Activated T-helper 17 cell treated with anti-CD3 and anti-CD28 coated beads, Interleukin-2, amount 50 U/mL, for 72 hours (primary cell): ENCODE measurements at regions not wholly inside any gene's neighbourhood (a gene's known extent, or its start where the extent isn't known, plus 50 kb on each side); places are given as distances from the start of the nearest gene placed in this dataset.

Source experiments
- ATAC-seq: fragments of 150-1000 bp; cut with Tn5 transposase; replicated peaks from 2 replicates; pipeline ENCODE4 v1.10.0; 2021; ENCODE audit warnings: mild to moderate bottlenecking, moderate library complexity
- H3K27ac Mint-ChIP-seq: one replicate; pipeline ENCODE4 v1.8.0; 2022; ENCODE audit warnings: mixed read lengths
- H3K27me3 Mint-ChIP-seq: one replicate; pipeline ENCODE4 v1.8.0; 2022; ENCODE audit warnings: mixed read lengths
- H3K36me3 Mint-ChIP-seq: one replicate; pipeline ENCODE4 v1.8.0; 2022; ENCODE audit warnings: low read depth, mild to moderate bottlenecking, mixed read lengths
- H3K4me1 Mint-ChIP-seq: one replicate; pipeline ENCODE4 v1.8.0; 2022; ENCODE audit warnings: mixed read lengths
- H3K4me3 Mint-ChIP-seq: one replicate; pipeline ENCODE4 v1.8.0; 2022; ENCODE audit warnings: mild to moderate bottlenecking, mixed read lengths
- H3K9me3 Mint-ChIP-seq: one replicate; pipeline ENCODE4 v1.8.0; 2022; ENCODE audit warnings: mixed read lengths

GRCh38 chr18:61989138-61989537 lies 96.3 kb upstream of the RNF152 start:
- Mint-ChIP-seq H3K9me3 (no peaks in the 10 kb centered on the region), H3K27me3 (peaks cover 8% of the 10 kb centered on the region), H3K27ac (no peak overlapping the region), H3K4me3 (no peak overlapping the region), H3K4me1 (no peaks in the 10 kb centered on the region), H3K36me3 (no peaks in the 10 kb centered on the region)
- no peak for ATAC-seq

DNA sequence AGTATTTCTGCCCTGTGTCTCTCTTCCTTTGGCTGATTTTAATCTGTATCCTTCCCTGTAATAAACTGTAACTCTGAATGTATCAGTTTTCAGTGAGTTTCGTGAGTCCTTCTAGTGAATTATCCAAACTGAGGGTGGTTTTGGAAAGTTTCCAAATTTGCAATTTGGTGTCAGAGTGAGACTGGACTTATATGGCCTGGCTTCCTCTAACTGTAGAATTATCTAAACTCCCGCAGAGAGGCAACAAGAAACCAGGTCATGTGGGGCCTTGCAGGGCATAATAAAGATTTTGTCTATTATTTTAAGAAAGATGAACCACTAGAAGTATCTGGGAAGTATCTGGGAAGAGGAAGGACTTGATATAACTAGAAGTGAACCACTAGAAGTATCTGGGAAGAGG lies 95.3 kb upstream of the RNF152 start:
- no peak overlapping the region for H3K4me3 Mint-ChIP-seq
- ATAC-seq, result no peak
- no peaks in the 10 kb centered on the region for H3K4me1 Mint-ChIP-seq
- H3K27ac Mint-ChIP-seq, result no peak overlapping the region
- H3K36me3 Mint-ChIP-seq, result no peaks in the 10 kb centered on the region
- H3K27me3 Mint-ChIP-seq, result peaks cover 11% of the 10 kb centered on the region
- no peaks in the 10 kb centered on the region for H3K9me3 Mint-ChIP-seq

DNA sequence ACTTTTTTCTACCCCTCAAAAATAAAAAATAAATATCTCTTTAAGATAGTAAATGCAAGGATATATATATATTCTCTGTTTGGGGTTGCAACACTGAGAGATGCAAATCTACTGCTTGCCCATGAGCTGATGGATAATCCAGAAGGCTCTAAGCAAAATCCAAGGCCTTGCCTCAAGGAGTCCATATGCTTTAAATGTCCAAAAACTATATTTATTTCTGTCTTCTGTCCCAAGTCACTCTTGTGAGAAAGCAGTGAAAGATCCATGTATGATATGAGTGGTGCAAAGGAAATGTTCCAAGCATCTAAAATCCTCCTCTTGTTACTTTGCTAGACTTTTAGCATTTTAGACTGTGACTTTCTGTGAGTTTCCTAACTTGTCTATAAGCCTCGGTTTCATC lies 92.9 kb upstream of the RNF152 start:
- no peak overlapping the region for H3K27ac Mint-ChIP-seq
- no peak for ATAC-seq
- no peaks in the 10 kb centered on the region for H3K36me3 Mint-ChIP-seq
- no peaks in the 10 kb centered on the region for H3K9me3 Mint-ChIP-seq
- H3K27me3 Mint-ChIP-seq, result peaks cover 12% of the 10 kb centered on the region
- no peak overlapping the region for H3K4me3 Mint-ChIP-seq
- peaks cover 6% of the 10 kb centered on the region for H3K4me1 Mint-ChIP-seq

DNA sequence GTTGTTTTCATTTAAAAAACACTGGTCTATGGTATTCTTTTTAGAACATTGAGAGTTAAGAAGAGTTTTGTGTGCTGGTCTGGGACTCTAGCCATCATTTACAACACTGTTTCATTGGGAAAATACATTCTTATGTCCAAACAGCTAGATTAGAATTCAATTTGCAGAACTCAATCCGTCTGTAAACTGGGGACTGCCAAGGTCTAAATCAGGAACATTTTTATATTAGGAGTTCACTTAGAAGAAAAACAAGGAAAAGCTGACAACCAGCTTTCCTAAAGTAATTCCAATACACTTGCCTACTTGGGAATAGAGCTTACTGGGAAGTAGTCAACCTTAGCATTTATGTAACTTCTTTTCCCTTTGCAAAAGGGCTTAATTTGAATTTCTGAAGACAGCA lies 91.5 kb upstream of the RNF152 start:
- Mint-ChIP-seq H3K36me3 (no peaks in the 10 kb centered on the region), H3K27me3 (peaks cover 12% of the 10 kb centered on the region), H3K4me3 (no peak overlapping the region), H3K4me1 (peaks cover 6% of the 10 kb centered on the region), H3K27ac (no peak overlapping the region), H3K9me3 (no peaks in the 10 kb centered on the region)
- no peak for ATAC-seq

DNA sequence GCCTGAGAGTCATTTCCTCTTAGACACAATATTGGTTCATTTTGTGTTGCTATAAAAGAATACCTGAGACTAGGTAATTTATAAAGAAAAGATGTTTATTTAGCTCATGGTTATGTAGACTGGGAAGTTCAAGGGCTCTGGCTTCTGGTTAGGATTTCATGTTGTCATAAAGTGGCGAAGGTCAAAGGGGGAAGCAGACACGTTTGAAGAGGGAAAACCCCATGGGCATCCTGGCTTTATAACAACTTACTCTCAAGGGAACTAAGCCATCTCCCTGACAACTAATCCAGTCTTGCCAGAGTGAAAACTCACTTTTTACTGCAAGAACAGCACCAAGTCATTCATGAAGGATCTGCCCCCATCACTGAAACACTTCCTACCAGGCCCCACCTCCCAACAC lies 89.7 kb upstream of the RNF152 start:
- Mint-ChIP-seq H3K4me1 (peaks cover 6% of the 10 kb centered on the region), H3K27me3 (peaks cover 4% of the 10 kb centered on the region), H3K27ac (no peak overlapping the region), H3K4me3 (no peak overlapping the region), H3K9me3 (no peaks in the 10 kb centered on the region), H3K36me3 (no peaks in the 10 kb centered on the region)
- no peak for ATAC-seq

DNA sequence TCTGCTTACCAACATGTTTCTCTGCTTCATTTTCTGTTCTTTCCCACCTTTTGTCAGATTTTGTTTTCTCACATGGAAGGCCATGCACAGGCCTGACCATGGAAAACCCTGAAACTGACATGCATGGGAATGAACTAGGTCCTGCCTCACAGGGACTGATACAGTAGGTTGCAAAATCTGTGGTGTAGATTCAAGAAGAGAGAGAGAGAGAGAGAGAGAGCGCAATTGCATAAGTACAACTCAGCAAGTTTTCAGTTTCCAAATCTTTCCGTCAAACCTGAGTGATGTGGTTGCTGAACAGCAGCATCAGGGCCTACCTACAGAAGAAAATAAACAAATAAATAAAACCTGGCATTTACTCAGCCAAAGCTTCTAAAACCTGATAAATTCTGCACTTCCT lies 87.5 kb upstream of the RNF152 start:
- peak; percentile 68 for ATAC-seq
- Mint-ChIP-seq H3K27ac (no peak overlapping the region), H3K36me3 (no peaks in the 10 kb centered on the region), H3K4me3 (no peak overlapping the region), H3K9me3 (no peaks in the 10 kb centered on the region), H3K27me3 (peaks cover 4% of the 10 kb centered on the region), H3K4me1 (peaks cover 16% of the 10 kb centered on the region)

DNA sequence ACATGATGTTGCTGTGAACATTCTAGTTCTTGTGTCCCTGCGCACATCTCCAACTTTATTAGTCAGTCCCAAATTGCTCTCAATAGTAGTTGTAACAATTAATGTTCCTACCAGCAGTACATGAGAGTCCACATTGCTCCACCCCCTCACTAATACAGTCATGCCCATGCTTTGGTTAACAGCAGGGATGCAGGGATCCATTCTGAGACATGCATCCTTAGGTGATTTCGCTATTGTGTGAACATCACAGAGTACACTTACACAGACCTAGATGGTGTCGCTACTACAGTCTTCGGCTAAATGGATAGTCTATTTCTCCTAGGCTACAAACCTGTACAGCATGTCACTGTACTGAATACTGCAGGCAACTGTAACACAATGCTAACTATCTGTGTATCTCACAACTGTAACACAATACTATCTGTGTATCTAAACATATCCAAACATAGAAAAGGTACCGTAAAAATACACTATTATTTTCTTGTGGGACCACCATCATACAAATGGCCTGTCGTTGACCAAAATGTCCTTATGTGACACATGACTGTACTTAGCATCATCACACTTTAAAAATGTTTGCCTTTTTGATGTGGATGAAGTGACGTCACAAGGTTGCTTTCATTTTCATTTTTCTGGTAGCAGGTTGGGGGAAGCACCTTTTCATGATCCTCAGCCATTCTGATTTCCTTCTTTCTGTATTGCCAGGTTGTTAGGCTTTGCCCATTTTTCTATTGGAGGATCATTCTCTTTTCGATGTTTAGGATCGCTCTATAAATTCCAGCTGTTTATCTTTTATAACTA lies 82.9 kb upstream of the RNF152 start:
- H3K27me3 Mint-ChIP-seq, result no peaks in the 10 kb centered on the region
- peak overlapping the region; percentile 47 for H3K27ac Mint-ChIP-seq
- peaks cover 11% of the 10 kb centered on the region for H3K4me1 Mint-ChIP-seq
- peak overlapping the region; percentile 20 for H3K4me3 Mint-ChIP-seq
- no peaks in the 10 kb centered on the region for H3K36me3 Mint-ChIP-seq
- peaks cover 3% of the 10 kb centered on the region for H3K9me3 Mint-ChIP-seq
- ATAC-seq, result peak; percentile 83

DNA sequence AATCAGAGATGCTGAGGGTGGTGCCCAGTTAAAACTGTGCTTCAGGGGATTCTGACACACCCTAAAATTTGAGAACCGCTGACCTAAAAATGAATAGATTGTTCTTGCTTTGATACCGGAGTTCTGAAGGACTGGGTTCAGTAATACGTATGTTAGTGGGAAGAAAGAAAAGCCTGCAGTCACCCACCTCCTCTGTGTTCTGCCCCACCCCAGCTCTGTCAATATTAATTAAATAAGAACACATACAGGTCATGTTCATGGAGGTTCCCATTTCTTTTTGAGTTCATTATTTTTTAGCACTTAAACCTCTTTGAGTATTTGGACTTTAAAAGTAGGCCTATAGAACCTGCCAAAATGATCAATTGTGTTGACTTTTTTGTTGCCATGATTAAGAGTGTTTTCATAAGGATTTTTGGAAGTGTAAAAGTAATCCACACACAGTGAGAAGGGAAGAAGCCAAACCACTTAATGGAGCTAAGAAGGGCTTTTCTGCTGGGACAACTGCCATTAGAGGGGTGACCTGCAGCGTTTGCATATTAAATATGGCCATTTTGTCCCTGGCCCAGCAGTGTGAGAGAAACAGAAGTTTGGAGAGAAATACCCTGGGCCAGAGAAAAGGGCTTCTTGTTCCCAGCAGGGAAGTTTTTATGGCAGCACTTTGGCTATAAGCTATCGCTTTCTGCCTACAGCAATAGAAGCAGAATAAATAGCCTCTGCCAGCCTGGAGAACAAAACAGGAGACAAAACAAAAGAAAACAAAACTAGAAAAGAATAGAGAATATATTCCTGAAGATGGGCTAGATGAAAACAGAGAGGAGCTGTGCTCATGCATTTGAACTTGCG lies 80.7 kb upstream of the RNF152 start:
- H3K9me3 Mint-ChIP-seq, result peaks cover 3% of the 10 kb centered on the region
- ATAC-seq, result no peak
- H3K36me3 Mint-ChIP-seq, result no peaks in the 10 kb centered on the region
- H3K4me3 Mint-ChIP-seq, result no peak overlapping the region
- H3K27me3 Mint-ChIP-seq, result no peaks in the 10 kb centered on the region
- H3K27ac Mint-ChIP-seq, result no peak overlapping the region
- H3K4me1 Mint-ChIP-seq, result peaks cover 11% of the 10 kb centered on the region

- H3K4me1 Mint-ChIP-seq, result peaks cover 11% of the 10 kb centered on the region
- no peaks in the 10 kb centered on the region for H3K27me3 Mint-ChIP-seq
- H3K9me3 Mint-ChIP-seq, result peaks cover 3% of the 10 kb centered on the region
- H3K36me3 Mint-ChIP-seq, result no peaks in the 10 kb centered on the region
- ATAC-seq, result peak; percentile 22
- H3K27ac Mint-ChIP-seq, result no peak overlapping the region
- H3K4me3 Mint-ChIP-seq, result no peak overlapping the region
These were observed 79.8 kb upstream of the RNF152 start for GRCh38 chr18:61972389-61973264.

DNA sequence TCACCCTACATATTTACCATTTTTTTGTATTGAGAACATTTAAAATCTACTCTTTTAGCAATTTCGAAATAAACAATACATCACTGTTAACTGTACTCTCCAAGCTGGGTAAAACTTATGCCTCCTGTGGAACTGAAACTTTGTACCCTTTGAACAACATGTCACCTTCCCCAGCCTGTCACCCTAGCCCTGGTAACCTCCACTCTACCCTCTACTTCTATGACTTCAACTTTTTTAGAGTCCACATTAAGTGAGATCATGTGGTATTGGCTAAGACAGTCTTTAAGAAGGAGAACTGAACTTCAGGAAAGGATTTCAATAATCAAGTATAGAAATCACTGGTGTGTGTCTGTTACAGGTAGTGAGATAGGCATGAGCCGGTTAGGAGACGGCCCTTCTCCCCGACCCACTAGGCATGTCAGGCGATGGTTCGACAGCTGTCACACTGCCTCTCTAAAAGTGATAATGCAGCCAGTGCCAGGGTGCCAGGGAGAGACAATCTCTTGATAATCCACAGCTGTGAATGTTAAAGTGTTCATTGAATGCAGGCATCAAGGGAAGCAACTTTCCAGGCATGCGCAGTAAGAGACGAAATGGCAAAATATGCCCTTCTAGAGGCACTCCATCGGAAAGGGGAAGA lies 74.6 kb upstream of the RNF152 start:
- no peaks in the 10 kb centered on the region for H3K27me3 Mint-ChIP-seq
- no peak overlapping the region for H3K4me3 Mint-ChIP-seq
- H3K36me3 Mint-ChIP-seq, result no peaks in the 10 kb centered on the region
- no peaks in the 10 kb centered on the region for H3K9me3 Mint-ChIP-seq
- no peak overlapping the region for H3K27ac Mint-ChIP-seq
- H3K4me1 Mint-ChIP-seq, result peaks cover 3% of the 10 kb centered on the region
- ATAC-seq, result no peak

DNA sequence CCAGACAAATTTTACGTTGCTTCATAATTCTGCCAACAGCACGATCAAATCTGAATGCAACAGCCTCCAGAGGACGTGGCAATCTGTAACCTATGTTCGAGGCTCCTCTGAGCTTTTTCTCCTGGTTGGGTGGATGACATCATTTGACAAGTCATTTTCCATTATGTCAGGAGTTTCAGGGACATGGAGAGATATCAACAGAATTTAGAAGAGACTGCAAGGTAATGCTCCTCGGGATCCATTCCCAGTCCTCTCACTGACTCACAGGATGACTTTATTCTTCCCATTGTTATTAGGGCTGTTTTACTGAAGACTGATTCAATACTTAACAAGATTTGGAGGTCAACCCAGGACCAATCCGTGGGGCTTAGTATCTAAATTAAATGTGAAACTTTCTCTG lies 72.5 kb upstream of the RNF152 start:
- H3K36me3 Mint-ChIP-seq, result no peaks in the 10 kb centered on the region
- no peak overlapping the region for H3K27ac Mint-ChIP-seq
- H3K9me3 Mint-ChIP-seq, result no peaks in the 10 kb centered on the region
- H3K27me3 Mint-ChIP-seq, result peaks cover 3% of the 10 kb centered on the region
- no peak overlapping the region for H3K4me3 Mint-ChIP-seq
- ATAC-seq, result no peak
- peaks cover 3% of the 10 kb centered on the region for H3K4me1 Mint-ChIP-seq

GRCh38 chr18:61964616-61965015 lies 71.8 kb upstream of the RNF152 start:
- Mint-ChIP-seq H3K36me3 (no peaks in the 10 kb centered on the region), H3K27ac (no peak overlapping the region), H3K4me1 (peaks cover 3% of the 10 kb centered on the region), H3K9me3 (no peaks in the 10 kb centered on the region), H3K27me3 (peaks cover 5% of the 10 kb centered on the region), H3K4me3 (no peak overlapping the region)
- ATAC-seq, result no peak

DNA sequence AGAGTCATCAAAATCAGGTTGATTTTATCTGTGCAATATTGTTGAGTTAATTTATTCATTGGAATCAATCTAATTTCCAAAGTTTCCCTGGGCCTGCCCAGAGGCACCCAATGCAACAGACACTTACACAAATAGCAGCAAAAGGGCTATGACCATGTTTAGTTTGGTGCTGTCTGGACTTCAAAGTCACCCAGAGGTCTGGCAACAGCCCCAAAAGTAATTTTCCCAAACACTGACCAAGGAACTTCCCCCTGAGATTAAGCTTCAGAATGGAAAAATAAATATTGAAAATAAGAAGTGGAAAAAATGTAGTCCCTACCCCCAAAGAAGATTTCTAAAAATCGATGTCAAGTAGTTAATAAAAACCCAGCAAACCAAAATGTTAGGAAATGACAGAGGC lies 70.9 kb upstream of the RNF152 start:
- Mint-ChIP-seq H3K4me1 (peaks cover 3% of the 10 kb centered on the region), H3K9me3 (no peaks in the 10 kb centered on the region), H3K36me3 (no peaks in the 10 kb centered on the region), H3K27ac (no peak overlapping the region), H3K4me3 (no peak overlapping the region), H3K27me3 (peaks cover 8% of the 10 kb centered on the region)
- no peak for ATAC-seq
